Esophagus muscularis mucosa (tissue), 4 donors: ENCODE measurements at regions not wholly inside any gene's neighbourhood (a gene's known extent, or its start where the extent isn't known, plus 50 kb on each side); places are given as distances from the start of the nearest gene placed in this dataset.
"Not testable (repeated sequence)": the region's sequence is repeated elsewhere in the genome, so short reads cannot be mapped to it uniquely, and the experiment has no call there.

Experiments
- DNase-seq: peaks from one replicate; pipeline ENCODE4 v3.0.0-alpha.2; 2017; ENCODE audit errors: extremely low spot score
- H3K27ac ChIP-seq, 4 donors: fragments of 200-600 bp; sonication (generic); replicated peaks in 1 of 4; 1 replicate in 3 of 4; 2 replicates in 1 of 4; pipeline ENCODE4 v1.5.1; 2016 to 2019; ENCODE audit warnings: mild to moderate bottlenecking in 1 of 4
- H3K27me3 ChIP-seq, 4 donors: fragments of 200-600 bp; sonication (generic); one replicate each; pipeline versions ENCODE4 v1.5.1 to v1.6.0; 2016 to 2019
- H3K36me3 ChIP-seq, 4 donors: fragments of 200-600 bp; sonication (generic); one replicate each; pipeline ENCODE4 v1.5.1; 2016 to 2019
- H3K4me1 ChIP-seq, 4 donors: fragments of 200-600 bp; sonication (generic); one replicate each; pipeline ENCODE4 v1.5.1; 2016 to 2019
- H3K4me3 ChIP-seq, 4 donors: fragments of 200-600 bp; sonication (generic); 1 replicate in 2 of 4; 2 replicates in 2 of 4; pipeline ENCODE4 v1.5.1; 2016 to 2019; ENCODE audit warnings: mild to moderate bottlenecking in 4 of 4, moderate library complexity in 1 of 4
- H3K9me3 ChIP-seq, 4 donors: fragments of 200-600 bp; sonication (generic); 1 replicate in 3 of 4; 2 replicates in 1 of 4; pipeline ENCODE4 v1.5.1; 2016 to 2019
- EP300 ChIP-seq: sonication (generic); formaldehyde crosslinking; IDR thresholded peaks from one replicate; pipeline ENCODE4 v1.6.1; 2017; ENCODE audit warnings: antibody characterized with exemption
- POLR2A ChIP-seq: fragments of 450-650 bp; IDR thresholded peaks from one replicate; pipeline ENCODE4 v1.6.1; 2017; ENCODE audit warnings: antibody characterized with exemption, moderate library complexity, mild to moderate bottlenecking, low read depth
- POLR2AphosphoS5 ChIP-seq, 2 donors: sonication (generic); formaldehyde crosslinking; IDR thresholded peaks; one replicate each; pipeline ENCODE4 v1.6.1; 2017; ENCODE audit warnings: antibody characterized with exemption in 2 of 2
- WGBS: methylation state at CpG from one replicate; pipeline ENCODE4 v1.1.5; 2018; 5-methylcytosine and 5-hydroxymethylcytosine counted together
- intact Hi-C: fragments of 100-400 bp; cut with DNase I; formaldehyde crosslinking; loops from one replicate; pipeline ENCODE4 v1.15.1; 2023
- TF ChIP-seq, protein P1 (sequence below), 3 experiments: fragments of 200-600 bp in 2 of 3; fragments of 450-650 bp in 1 of 3; sonication (generic) in 2 of 3; IDR thresholded peaks; one replicate each; pipeline ENCODE4 v1.5.1; 2017 to 2019; ENCODE audit warnings: antibody characterized with exemption in 3 of 3, mild to moderate bottlenecking in 2 of 3, moderate library complexity in 1 of 3

DNA sequence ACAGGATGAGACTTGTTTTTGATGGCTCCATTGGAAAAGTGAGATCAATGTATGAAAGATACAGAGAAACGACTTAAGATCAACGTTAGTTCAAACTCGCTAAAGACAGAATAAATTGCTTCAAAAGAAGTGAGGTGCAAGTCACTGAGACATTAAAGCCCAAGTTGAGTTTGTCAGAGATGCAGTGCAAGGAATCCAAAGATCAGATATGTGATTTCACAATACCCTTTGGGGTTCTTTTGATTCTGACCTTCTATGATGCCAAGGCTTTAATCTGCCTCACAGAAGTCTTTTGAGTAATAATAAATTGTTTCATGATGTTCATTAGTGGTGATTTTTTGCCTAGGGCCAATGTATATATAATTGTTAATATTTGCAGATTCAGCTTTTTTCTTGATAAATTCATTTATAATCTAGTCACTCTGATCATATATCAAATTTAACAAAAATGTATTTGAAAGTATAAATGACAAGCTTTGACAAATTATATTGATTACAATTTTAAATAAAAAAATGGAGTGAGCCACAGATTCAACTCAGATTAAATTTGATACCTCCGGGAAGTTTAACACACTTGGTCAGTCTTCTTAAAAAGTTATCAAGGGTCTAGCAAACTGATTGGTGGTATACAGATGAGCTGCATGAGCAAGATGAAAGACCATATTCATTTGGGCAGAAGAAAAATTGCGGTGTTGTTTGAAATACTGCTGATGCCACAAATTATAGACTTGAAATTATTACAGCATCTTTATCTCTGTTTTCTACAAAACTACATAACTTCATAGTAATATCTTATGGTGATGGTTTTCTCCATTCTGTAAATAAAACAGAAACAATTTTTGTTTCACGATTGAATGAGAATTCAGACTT lies 144.8 kb upstream of the FAR2 start:
- no peaks in the 10 kb centered on the region for H3K27me3 ChIP-seq
- no peak overlapping the region for H3K27ac ChIP-seq
- no peaks in the 10 kb centered on the region for H3K36me3 ChIP-seq
- TF ChIP-seq POLR2AphosphoS5 (IDR thresholded peaks at IDR 0.05): no peak
- no peak for TF ChIP-seq EP300
- TF ChIP-seq, protein P1, sequence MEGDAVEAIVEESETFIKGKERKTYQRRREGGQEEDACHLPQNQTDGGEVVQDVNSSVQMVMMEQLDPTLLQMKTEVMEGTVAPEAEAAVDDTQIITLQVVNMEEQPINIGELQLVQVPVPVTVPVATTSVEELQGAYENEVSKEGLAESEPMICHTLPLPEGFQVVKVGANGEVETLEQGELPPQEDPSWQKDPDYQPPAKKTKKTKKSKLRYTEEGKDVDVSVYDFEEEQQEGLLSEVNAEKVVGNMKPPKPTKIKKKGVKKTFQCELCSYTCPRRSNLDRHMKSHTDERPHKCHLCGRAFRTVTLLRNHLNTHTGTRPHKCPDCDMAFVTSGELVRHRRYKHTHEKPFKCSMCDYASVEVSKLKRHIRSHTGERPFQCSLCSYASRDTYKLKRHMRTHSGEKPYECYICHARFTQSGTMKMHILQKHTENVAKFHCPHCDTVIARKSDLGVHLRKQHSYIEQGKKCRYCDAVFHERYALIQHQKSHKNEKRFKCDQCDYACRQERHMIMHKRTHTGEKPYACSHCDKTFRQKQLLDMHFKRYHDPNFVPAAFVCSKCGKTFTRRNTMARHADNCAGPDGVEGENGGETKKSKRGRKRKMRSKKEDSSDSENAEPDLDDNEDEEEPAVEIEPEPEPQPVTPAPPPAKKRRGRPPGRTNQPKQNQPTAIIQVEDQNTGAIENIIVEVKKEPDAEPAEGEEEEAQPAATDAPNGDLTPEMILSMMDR (IDR thresholded peaks at IDR 0.05): no peak
- no peak for TF ChIP-seq POLR2A
- no peaks in the 10 kb centered on the region for H3K4me1 ChIP-seq
- 82% methylated on average over 6 of the region's 6 CpGs for WGBS
- DNase-seq: no peak
- H3K4me3 ChIP-seq: no peak overlapping the region
- no peaks in the 10 kb centered on the region for H3K9me3 ChIP-seq
- intact Hi-C loops: no loop called here

DNA sequence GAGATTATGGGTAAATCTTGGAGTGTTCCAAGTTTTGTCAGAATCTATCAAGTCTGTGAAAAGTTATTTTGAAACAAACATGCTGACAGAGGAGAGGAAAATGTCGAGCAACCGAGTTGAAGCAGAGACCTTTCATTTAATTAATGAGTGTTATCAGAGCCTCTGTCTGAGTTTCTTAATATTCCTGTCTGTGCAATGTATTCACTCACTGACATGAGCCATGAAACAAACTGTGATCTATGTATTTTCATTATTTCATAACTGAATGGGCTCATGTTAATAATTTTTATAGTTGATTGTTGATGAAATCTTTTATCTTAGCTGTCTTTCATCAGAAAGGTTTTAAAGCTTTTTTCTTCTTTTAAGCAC lies 144.2 kb upstream of the FAR2 start:
- Histone ChIP-seq H3K36me3 (no peaks in the 10 kb centered on the region), H3K4me1 (no peaks in the 10 kb centered on the region), H3K9me3 (no peaks in the 10 kb centered on the region), H3K4me3 (no peak overlapping the region), H3K27me3 (no peaks in the 10 kb centered on the region), H3K27ac (no peak overlapping the region)
- TF ChIP-seq, protein P1 (IDR thresholded peaks at IDR 0.05): no peak
- WGBS: 32% methylated on average over 2 of the region's 2 CpGs
- no peak for DNase-seq
- intact Hi-C loops: no loop called here

DNA sequence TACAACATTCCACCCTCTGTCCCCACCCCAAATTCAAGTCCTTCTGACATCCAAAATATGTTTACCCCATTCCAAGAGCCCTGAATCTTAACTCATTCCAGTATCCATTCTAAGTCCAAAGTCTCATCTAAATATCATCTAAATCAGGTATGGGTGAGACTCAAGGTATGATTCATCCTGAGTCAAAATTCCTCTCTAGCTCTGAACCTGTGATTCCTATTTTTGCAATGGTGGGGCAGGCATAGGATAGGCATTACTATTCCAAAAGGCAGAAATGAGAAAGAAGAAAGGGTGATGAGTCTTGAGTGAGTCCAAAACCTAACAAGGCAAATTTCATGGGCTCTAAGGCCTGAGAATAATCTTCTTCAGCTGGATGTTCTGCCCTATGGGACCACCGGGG lies 140.3 kb upstream of the FAR2 start:
- 100% methylated on average over 1 of the region's 1 CpG for WGBS
- DNase-seq: no peak
- no peaks in the 10 kb centered on the region for H3K9me3 ChIP-seq

DNA sequence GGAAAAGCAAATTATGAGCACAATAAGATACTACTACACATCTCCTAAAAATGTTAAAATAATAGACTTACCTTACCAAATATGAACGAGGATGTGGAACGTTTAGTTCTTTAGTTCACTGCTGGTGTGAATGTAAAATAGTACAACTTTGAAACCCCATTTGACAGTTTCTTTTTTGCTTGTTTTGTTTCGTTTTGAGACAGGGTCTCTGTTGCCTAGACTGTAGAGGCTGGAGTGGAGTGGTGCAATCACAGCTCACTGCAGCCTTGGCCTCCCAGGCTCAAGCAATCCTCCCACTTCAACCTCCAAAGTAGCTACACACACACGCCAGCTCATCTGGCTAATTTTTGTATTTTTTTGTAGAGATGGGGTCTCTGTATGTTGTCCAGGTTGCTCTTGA lies 136.4 kb upstream of the FAR2 start:
- Histone ChIP-seq H3K9me3 (no peaks in the 10 kb centered on the region), H3K36me3 (no peaks in the 10 kb centered on the region), H3K27ac (no peak overlapping the region), H3K27me3 (no peaks in the 10 kb centered on the region), H3K4me3 (no peak overlapping the region), H3K4me1 (no peaks in the 10 kb centered on the region)
- WGBS: 76% methylated on average over 4 of the region's 4 CpGs
- intact Hi-C loops: no loop called here
- DNase-seq: no peak
- TF ChIP-seq POLR2A (no peak), POLR2AphosphoS5 (IDR thresholded peaks at IDR 0.05) (no peak), EP300 (no peak)
- TF ChIP-seq, protein P1 (IDR thresholded peaks at IDR 0.05): no peak

More for the DNA sequence above, 140.3 kb upstream of the FAR2 start:
- no peaks in the 10 kb centered on the region for H3K4me1 ChIP-seq
- TF ChIP-seq POLR2A (no peak), POLR2AphosphoS5 (IDR thresholded peaks at IDR 0.05) (no peak), EP300 (no peak)
- TF ChIP-seq, protein P1 (IDR thresholded peaks at IDR 0.05): no peak
- intact Hi-C loops: no loop called here
- H3K36me3 ChIP-seq: no peaks in the 10 kb centered on the region
- H3K4me3 ChIP-seq: no peak overlapping the region
- no peaks in the 10 kb centered on the region for H3K27me3 ChIP-seq
- no peak overlapping the region for H3K27ac ChIP-seq

DNA sequence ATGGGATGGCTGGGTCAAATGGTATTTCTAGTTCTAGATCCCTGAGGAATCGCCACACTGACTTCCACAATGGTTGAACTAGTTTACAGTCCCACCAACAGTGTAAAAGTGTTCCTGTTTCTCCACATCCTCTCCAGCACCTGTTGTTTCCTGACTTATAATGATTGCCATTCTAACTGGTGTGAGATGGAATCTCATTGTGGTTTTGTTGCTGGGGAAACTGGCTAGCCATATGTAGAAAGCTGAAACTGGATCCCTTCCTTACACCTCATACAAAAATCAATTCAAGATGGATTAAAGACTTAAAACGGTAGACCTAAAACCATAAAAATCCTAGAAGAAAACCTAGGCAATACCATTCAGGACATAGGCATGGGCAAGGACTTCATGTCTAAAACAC lies 131.5 kb upstream of the FAR2 start:
- H3K36me3 ChIP-seq, intact Hi-C loops, H3K27ac ChIP-seq, H3K4me1 ChIP-seq, H3K4me3 ChIP-seq, H3K9me3 ChIP-seq, H3K27me3 ChIP-seq, DNase-seq: not testable (repeated sequence)
- WGBS: 96% methylated on average over 1 of the region's 2 CpGs
